Activated CD4-positive, alpha-beta T cell treated with anti-CD3 and anti-CD28 coated beads, Interleukin-2, amount 50 U/mL, for 16 hours (primary cell): ENCODE measurements at regions not wholly inside any gene's neighbourhood (a gene's known extent, or its start where the extent isn't known, plus 50 kb on each side); places are given as distances from the start of the nearest gene placed in this dataset.

Experiments
- DNase-seq: peaks from one replicate; pipeline ENCODE4 v3.0.0-alpha.2; 2020

- DNase-seq, result peak; percentile 82
These were observed 51.2 kb upstream of the ULK4 start for GRCh38 chr3:42012935-42013690.

GRCh38 chr3:42012383-42012934, 50.6 kb upstream of the ULK4 start:
- no peak for DNase-seq
